ENCODE measurements at regions not wholly inside any gene's neighbourhood (a gene's known extent, or its start where the extent isn't known, plus 50 kb on each side); places are given as distances from the start of the nearest gene placed in this dataset.

DNA sequence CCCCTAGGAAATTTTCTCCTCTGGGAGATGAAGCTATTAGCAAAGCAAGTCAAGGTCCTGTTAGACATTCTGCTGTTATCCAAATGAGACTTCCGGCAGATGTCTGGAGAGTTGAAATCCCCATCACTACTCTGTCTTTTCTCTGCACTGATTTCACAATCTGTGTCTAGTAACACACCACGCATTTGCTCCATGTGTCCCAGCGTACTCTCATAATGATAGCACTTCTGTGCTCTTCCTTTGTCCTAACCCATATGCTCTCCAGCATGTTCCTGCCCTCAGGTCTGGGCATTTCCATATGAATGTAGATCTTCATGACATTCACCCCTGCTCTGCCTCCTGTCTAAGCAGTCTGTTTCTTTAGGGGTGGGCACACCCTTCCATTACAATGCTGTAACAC, 1949.0 kb upstream of the WWC1 start:
- DNase-seq (ENCODE audit: low spot score) = no peak
- POLR2A ChIA-PET = no interaction called here
- Mint-ChIP-seq H3K27me3 (ENCODE audit: low read depth) (no peaks in the 10 kb centered on the region), H3K9me3 (no peaks in the 10 kb centered on the region), H3K4me1 (peaks cover 30% of the 10 kb centered on the region), H3K36me3 (no peaks in the 10 kb centered on the region), H3K4me3 (no peak overlapping the region), H3K27ac (no peak overlapping the region)
- peak; percentile 72 for ATAC-seq
- TF ChIP-seq ESRRA (CRISPR knock-in tag; IDR thresholded peaks at IDR 0.05; ENCODE audit: borderline replicate concordance) = no peak
- no peak for TF ChIP-seq ZNF671 (CRISPR knock-in tag; IDR thresholded peaks at IDR 0.05)
- TF ChIP-seq, protein P1, sequence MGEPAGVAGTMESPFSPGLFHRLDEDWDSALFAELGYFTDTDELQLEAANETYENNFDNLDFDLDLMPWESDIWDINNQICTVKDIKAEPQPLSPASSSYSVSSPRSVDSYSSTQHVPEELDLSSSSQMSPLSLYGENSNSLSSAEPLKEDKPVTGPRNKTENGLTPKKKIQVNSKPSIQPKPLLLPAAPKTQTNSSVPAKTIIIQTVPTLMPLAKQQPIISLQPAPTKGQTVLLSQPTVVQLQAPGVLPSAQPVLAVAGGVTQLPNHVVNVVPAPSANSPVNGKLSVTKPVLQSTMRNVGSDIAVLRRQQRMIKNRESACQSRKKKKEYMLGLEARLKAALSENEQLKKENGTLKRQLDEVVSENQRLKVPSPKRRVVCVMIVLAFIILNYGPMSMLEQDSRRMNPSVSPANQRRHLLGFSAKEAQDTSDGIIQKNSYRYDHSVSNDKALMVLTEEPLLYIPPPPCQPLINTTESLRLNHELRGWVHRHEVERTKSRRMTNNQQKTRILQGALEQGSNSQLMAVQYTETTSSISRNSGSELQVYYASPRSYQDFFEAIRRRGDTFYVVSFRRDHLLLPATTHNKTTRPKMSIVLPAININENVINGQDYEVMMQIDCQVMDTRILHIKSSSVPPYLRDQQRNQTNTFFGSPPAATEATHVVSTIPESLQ (CRISPR knock-in tag; IDR thresholded peaks at IDR 0.05) = no peak
- no peak for TF ChIP-seq ETV6 (CRISPR knock-in tag; IDR thresholded peaks at IDR 0.05)
- TF ChIP-seq RORB (CRISPR knock-in tag; IDR thresholded peaks at IDR 0.05) = no peak
- no peak for TF ChIP-seq GABPB1 (CRISPR knock-in tag; IDR thresholded peaks at IDR 0.05)
- TF ChIP-seq, protein P2, sequence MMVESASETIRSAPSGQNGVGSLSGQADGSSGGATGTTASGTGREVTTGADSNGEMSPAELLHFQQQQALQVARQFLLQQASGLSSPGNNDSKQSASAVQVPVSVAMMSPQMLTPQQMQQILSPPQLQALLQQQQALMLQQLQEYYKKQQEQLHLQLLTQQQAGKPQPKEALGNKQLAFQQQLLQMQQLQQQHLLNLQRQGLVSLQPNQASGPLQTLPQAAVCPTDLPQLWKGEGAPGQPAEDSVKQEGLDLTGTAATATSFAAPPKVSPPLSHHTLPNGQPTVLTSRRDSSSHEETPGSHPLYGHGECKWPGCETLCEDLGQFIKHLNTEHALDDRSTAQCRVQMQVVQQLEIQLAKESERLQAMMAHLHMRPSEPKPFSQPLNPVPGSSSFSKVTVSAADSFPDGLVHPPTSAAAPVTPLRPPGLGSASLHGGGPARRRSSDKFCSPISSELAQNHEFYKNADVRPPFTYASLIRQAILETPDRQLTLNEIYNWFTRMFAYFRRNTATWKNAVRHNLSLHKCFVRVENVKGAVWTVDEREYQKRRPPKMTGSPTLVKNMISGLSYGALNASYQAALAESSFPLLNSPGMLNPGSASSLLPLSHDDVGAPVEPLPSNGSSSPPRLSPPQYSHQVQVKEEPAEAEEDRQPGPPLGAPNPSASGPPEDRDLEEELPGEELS (CRISPR knock-in tag; IDR thresholded peaks at IDR 0.05) = no peak
- CTCF ChIA-PET = interaction anchor here (0.6 to 1.1 kb wide), 13 partner anchors 9 to 537 kb away, joined by 3 to 6 read pairs (median 3); no protein-coding TSS in a partner anchor

DNA sequence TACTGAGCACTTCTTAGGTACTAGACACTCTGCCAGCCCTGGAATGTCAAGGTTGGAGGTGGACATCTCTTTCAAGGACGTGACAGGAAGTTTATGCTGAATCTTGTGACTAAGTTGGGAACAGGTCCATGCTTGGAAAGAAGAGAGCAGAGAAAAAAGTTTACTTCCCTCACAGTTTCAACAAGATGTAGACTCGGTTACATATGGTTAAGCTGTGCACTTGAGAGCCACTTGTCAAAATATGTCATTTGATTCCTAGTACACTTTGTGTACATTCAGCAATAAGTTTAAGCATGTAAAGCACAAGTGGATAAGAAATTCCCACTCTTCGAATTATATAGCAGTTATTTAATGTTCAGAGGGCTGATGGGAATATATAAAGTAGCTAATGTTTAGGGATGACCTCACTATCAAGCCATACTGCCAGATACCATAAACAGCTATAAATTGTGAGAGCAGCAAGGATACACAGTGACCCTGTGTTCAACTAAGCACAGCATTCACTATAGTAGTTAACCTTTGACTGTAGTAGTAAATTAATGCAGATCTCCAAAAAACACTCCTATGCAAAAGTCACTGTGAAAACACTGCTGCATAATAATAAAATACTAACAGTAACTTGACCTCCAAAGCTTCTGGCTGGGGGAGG, 1944.6 kb upstream of the WWC1 start:
- Mint-ChIP-seq H3K36me3 (no peaks in the 10 kb centered on the region), H3K27ac (no peak overlapping the region), H3K9me3 (no peaks in the 10 kb centered on the region), H3K4me1 (peaks cover 41% of the 10 kb centered on the region), H3K4me3 (no peak overlapping the region), H3K27me3 (ENCODE audit: low read depth) (no peaks in the 10 kb centered on the region)
- no peak for ATAC-seq
- ChIA-PET CTCF (no interaction called here), POLR2A (no interaction called here)
- DNase-seq (ENCODE audit: low spot score) = no peak
- TF ChIP-seq ZNF317 (CRISPR knock-in tag; IDR thresholded peaks at IDR 0.05; ENCODE audit: borderline replicate concordance, low read depth) = no peak
- TF ChIP-seq, protein P3, sequence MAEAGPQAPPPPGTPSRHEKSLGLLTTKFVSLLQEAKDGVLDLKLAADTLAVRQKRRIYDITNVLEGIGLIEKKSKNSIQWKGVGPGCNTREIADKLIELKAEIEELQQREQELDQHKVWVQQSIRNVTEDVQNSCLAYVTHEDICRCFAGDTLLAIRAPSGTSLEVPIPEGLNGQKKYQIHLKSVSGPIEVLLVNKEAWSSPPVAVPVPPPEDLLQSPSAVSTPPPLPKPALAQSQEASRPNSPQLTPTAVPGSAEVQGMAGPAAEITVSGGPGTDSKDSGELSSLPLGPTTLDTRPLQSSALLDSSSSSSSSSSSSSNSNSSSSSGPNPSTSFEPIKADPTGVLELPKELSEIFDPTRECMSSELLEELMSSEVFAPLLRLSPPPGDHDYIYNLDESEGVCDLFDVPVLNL (CRISPR knock-in tag; IDR thresholded peaks at IDR 0.05; ENCODE audit: borderline replicate concordance, low read depth) = no peak
- TF ChIP-seq ZNF416 (CRISPR knock-in tag; IDR thresholded peaks at IDR 0.05) = no peak
- TF ChIP-seq, protein P4, sequence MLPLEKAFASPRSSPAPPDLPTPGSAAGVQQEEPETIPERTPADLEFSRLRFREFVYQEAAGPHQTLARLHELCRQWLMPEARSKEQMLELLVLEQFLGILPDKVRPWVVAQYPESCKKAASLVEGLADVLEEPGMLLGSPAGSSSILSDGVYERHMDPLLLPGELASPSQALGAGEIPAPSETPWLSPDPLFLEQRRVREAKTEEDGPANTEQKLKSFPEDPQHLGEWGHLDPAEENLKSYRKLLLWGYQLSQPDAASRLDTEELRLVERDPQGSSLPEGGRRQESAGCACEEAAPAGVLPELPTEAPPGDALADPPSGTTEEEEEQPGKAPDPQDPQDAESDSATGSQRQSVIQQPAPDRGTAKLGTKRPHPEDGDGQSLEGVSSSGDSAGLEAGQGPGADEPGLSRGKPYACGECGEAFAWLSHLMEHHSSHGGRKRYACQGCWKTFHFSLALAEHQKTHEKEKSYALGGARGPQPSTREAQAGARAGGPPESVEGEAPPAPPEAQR (CRISPR knock-in tag; IDR thresholded peaks at IDR 0.05) = no peak
- no peak for TF ChIP-seq TCF7 (CRISPR knock-in tag; IDR thresholded peaks at IDR 0.05; ENCODE audit: low read depth)
- no peak for TF ChIP-seq ZNF423 (CRISPR knock-in tag; IDR thresholded peaks at IDR 0.05)
- TF ChIP-seq ZNF671 (CRISPR knock-in tag; IDR thresholded peaks at IDR 0.05) = no peak
- TF ChIP-seq, protein P5, sequence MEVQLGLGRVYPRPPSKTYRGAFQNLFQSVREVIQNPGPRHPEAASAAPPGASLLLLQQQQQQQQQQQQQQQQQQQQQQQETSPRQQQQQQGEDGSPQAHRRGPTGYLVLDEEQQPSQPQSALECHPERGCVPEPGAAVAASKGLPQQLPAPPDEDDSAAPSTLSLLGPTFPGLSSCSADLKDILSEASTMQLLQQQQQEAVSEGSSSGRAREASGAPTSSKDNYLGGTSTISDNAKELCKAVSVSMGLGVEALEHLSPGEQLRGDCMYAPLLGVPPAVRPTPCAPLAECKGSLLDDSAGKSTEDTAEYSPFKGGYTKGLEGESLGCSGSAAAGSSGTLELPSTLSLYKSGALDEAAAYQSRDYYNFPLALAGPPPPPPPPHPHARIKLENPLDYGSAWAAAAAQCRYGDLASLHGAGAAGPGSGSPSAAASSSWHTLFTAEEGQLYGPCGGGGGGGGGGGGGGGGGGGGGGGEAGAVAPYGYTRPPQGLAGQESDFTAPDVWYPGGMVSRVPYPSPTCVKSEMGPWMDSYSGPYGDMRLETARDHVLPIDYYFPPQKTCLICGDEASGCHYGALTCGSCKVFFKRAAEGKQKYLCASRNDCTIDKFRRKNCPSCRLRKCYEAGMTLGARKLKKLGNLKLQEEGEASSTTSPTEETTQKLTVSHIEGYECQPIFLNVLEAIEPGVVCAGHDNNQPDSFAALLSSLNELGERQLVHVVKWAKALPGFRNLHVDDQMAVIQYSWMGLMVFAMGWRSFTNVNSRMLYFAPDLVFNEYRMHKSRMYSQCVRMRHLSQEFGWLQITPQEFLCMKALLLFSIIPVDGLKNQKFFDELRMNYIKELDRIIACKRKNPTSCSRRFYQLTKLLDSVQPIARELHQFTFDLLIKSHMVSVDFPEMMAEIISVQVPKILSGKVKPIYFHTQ (CRISPR knock-in tag; IDR thresholded peaks at IDR 0.05) = no peak
